ENCODE measurements at regions not wholly inside any gene's neighbourhood (a gene's known extent, or its start where the extent isn't known, plus 50 kb on each side); places are given as distances from the start of the nearest gene placed in this dataset.
"Not testable (repeated sequence)": the region's sequence is repeated elsewhere in the genome, so short reads cannot be mapped to it uniquely, and the experiment has no call there.

- DNase-seq: no peak
These were observed 1089.6 kb downstream of the DNAJB9 start for GRCh38 chr7:109659261-109659660.

GRCh38 chr7:109660401-109660800 is 1090.7 kb downstream of the DNAJB9 start:
- DNase-seq: no peak

GRCh38 chr7:109663806-109664205 is 1094.1 kb downstream of the DNAJB9 start:
- no peak for DNase-seq

GRCh38 chr7:109687269-109687668 is 1117.6 kb downstream of the DNAJB9 start:
- not testable (repeated sequence) for DNase-seq

DNA sequence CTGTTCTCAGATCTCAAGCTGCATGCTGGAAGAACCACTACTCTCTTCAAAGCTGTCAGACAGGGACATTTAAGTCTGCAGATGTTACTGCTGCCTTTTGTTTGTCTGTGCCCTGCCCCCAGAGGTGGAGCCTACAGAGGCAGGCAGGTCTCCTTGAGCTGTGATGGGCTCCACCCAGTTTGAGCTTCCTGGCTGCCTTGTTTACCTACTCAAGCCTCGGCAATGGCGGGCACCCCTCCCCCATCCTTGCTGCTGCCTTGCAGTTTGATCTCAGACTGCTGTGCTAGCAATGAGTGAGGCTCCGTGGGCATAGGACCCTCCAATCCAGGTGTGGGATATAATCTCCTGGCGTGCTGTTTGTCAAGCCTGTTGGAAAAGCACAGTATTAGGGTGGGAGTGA is 1122.9 kb downstream of the DNAJB9 start:
- not testable (repeated sequence) for DNase-seq

DNA sequence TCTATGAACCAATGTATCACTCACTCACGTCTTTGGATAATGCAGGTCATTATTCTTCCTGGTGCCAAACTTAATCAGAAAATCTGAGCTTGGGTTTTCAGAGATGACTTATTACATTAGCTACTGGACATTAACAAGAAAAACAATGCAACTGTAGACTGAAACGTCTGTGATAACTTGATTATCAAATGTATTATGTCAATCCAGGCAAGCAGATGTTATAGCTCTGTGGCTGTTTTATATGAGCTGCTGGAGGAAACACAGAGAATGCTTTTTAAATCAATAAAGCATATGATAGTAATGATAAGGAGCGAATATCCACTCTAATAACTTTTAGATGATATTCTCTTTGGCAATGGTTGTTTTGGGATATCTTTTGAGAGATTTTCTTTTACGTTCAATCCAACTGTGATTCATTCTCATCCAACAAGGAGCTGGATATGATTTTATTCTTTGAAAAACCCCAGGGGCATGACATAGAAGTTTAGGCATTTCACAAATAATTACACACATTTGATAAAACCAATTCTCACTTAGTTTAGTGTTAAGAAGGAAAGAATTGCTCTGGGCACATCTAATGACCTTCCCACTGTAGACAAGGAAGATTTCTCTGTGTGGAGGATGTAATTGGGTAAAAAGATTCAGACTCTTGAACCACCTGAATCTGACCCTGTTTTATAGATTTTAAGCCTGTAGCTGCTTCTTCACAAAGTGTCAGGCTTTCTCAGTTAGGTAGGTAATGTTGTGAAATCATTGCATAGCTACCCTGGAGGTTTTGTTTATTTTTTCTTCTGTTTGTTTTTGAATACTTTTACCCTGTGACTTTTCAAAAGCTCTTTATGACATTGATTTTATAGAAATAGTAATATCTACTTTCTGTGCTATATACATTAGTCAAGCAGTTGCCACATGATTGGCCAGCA is 1124.7 kb downstream of the DNAJB9 start:
- DNase-seq: no peak

- DNase-seq: no peak
These were observed 1125.7 kb downstream of the DNAJB9 start for GRCh38 chr7:109695419-109695818.

- DNase-seq: no peak
These were observed 1127.0 kb downstream of the DNAJB9 start for GRCh38 chr7:109696723-109697122.

DNA sequence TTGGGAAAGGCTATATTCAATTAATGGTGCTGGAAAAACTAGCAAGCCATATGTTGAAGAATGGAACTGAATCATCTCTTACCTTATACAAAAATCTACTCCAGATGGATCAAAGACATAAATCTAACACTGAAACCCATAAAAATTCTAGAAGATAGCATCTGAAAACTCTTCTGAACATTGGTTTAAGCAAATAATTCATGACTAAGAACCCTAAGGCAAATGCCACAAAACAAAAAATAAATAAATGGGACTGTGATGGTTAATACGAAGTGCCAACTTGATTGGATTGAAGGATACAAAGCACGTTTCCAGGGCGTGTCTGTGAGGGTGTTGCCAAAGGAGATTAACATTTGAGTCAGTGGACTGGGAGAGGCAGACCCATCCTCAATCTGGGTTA is 1130.0 kb downstream of the DNAJB9 start:
- no peak for DNase-seq

DNA sequence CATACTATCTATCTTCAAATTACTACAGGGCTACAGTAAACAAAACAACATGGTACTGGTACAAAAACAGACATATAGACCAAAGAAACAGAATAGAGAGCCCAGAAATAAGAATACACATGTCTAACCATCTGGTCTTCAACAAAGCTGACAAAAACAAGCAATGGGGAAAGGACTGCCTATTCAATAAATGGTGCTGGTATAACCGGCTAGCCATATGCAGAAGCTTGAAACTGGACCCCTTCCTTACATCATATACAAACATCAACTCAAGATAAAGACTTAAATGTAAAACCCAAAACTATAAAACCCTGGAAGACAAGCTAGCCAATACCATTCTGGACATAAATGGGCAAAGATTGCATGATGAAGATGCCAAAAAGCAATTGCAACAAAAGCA is 1143.7 kb downstream of the DNAJB9 start:
- DNase-seq: no peak

- not testable (repeated sequence) for DNase-seq
These were observed 1149.7 kb downstream of the DNAJB9 start for GRCh38 chr7:109719359-109719758.

DNA sequence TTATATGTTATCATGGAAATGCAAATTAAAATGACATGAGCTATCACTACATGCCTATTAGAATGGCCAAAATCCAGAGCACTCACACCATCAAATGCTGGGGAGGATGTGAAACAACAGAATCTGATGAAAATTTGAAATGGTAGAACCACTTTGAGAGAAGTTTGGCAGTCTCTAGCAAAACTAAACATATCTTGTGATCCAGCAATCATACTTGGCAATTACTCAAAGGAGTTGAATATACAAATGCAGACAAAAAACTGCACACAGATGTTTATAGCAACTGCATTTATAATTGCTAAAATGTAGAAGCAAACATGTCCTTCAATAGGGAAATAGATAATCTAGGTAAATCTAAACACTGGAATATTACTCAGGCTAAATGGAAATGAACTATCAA is 1164.9 kb downstream of the DNAJB9 start:
- DNase-seq: no peak

GRCh38 chr7:109735881-109736280 is 1166.2 kb downstream of the DNAJB9 start:
- DNase-seq: no peak

DNA sequence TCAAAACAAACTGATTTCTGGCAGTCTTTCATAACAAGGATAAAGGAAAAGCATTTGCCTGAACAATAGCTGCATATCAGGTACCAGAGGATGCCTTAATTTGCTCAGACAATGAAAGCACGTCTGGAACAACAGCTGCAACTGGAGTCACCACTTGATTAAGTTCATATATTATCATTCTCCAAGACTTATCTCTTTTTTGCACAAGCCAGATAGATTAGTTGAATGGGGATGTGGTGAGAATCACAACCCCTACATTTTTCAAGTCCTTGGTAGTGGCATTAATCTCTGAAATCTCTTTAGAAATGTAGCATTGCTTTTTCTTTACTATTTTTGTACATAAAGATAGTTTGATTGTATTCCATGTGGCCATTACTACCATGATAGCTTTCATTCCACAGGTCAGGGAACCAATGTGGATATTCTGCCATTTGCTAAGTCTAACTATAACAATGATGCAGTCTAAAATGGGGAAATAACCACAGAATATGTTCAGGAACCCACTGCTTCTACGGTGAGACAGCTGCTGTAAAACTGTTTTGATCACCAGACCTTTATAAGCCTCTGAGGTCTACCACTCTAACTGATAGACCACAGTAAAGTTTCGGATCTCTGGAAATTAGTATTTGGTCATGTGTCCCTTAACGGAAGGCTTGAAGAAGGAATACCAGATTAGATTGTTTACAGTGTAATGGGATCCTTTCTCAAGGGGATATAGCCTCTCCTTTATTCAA is 1176.2 kb downstream of the DNAJB9 start:
- DNase-seq: no peak

DNA sequence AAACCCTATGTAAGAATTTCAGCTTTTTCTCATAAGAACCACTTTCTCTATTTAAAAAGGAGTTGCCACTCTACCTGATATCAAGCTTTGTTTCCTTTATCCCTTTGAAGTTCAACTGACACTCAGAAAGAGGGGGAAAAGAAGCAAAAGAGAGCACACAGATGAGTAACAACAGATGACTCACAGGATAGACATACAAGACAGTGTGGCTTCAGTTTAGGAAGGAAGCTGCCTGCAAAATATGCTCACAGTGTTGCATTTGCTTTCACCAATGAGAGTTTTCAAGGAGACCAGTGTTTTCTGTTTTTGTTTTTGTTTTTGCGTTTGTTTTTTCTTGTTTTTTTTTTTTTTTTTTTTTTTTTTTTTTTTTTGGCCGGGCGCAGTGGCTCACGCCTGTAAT is 1181.6 kb downstream of the DNAJB9 start:
- no peak for DNase-seq

DNA sequence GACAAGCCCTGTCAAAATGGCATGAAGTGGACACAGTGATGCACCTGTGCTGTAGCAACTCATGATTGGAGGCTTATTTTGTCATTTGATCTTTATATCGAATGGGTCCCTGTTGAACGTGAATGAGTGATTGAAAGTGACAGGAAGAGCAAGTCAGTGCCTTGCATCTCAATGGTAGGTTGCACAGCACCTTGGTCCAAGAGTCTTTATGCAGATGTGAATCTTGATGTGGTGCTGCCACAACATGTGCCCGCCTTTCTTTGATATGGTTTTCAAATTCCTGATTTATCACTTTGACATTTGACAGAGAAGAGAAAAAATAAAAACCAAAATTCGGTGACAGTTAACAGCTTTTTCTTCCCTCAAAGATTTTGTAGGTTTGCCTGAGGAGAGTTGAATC is 1182.4 kb downstream of the DNAJB9 start:
- no peak for DNase-seq

- no peak for DNase-seq
These were observed 1188.0 kb downstream of the DNAJB9 start for GRCh38 chr7:109757713-109758112.

GRCh38 chr7:109763611-109764010 is 1193.9 kb downstream of the DNAJB9 start:
- no peak for DNase-seq

GRCh38 chr7:109772161-109772560 is 1202.5 kb downstream of the DNAJB9 start:
- DNase-seq: no peak

GRCh38 chr7:109782806-109783205 is 1213.1 kb downstream of the DNAJB9 start:
- no peak for DNase-seq

GRCh38 chr7:109806548-109806947 is 1236.9 kb downstream of the DNAJB9 start:
- DNase-seq: no peak

- no peak for DNase-seq
These were observed 1251.5 kb downstream of the DNAJB9 start for GRCh38 chr7:109821156-109821555.

- no peak for DNase-seq
These were observed 1256.1 kb upstream of the LRRN3 start for GRCh38 chr7:109834851-109835250.

DNA sequence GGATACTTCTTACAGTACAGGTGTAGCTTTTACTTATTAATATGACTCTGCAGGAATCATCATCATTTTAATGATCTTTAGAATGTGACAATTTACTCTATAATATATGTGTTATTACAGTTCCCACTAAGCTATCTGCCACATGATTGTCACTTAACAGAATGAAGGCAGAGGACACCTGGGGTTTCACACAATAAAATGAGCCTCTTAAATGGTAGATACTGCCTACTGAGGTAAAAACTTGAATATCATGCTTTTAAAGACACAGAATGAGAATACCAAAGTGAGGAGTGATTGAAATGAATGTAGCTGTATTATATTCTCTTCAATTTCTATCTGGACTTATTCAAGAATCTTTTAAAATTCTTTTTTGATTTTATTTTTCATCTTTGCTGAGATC is 1255.3 kb upstream of the LRRN3 start:
- no peak for DNase-seq
